PC-3 (cell line): ENCODE measurements at regions not wholly inside any gene's neighbourhood (a gene's known extent, or its start where the extent isn't known, plus 50 kb on each side); places are given as distances from the start of the nearest gene placed in this dataset.

Experiments
- ATAC-seq: fragments of 200-7000 bp; cut with Tn5 transposase; 2 replicates; pipeline ENCODE4 v1.9.1; 2020; ENCODE audit warnings: mild to moderate bottlenecking, moderate library complexity
- BruUV-seq: library from RNA; stranded (reverse); fragments of 400-500 nt; replicated peaks from 2 replicates; lab custom pipeline; 2021; lab: Mats Ljungman, UMichigan
- CTCF ChIA-PET: fragments of 300-600 bp; sonication (Branson Sonifier 250); formaldehyde crosslinking; loops from one replicate; lab custom pipeline; 2022; ENCODE audit warnings: antibody characterized with exemption; lab: Charles Lee
- POLR2A ChIA-PET: fragments of 300-600 bp; sonication (Branson Sonifier 250); formaldehyde crosslinking; loops from one replicate; lab custom pipeline; 2022; ENCODE audit warnings: antibody characterized with exemption; ENCODE audit not compliant: unreplicated experiment; lab: Charles Lee
- DNase-seq: peaks from one replicate; pipeline ENCODE4 v3.0.0-alpha.2; 2015
- H2AFZ ChIP-seq: fragments of 300-600 bp; sonication (generic); 2 replicates; pipeline ENCODE4 v1.6.0; 2016; ENCODE audit warnings: antibody characterized with exemption, low read length
- H3F3A ChIP-seq: fragments of 300-600 bp; sonication (generic); one replicate; pipeline ENCODE4 v1.6.0; 2017; ENCODE audit warnings: antibody characterized with exemption, low read length, control low read depth, mild to moderate bottlenecking; ENCODE audit not compliant: unreplicated experiment
- H3K27ac ChIP-seq: fragments of 300-600 bp; sonication (generic); 2 replicates; pipeline ENCODE4 v1.5.1; 2016; ENCODE audit warnings: mild to moderate bottlenecking, low read length
- H3K27me3 ChIP-seq: fragments of 300-600 bp; sonication (generic); 2 replicates; pipeline ENCODE4 v1.6.1; 2016; ENCODE audit warnings: low read length, mixed read lengths
- H3K36me3 ChIP-seq: fragments of 300-600 bp; sonication (generic); 2 replicates; pipeline ENCODE4 v1.6.1; 2016; ENCODE audit warnings: low read depth, mixed run types, low read length, mixed read lengths
- H3K4me1 ChIP-seq: fragments of 300-600 bp; sonication (generic); 2 replicates; pipeline ENCODE4 v1.5.1; 2016; ENCODE audit warnings: low read length; ENCODE audit not compliant: insufficient read depth
- H3K4me2 ChIP-seq: fragments of 300-600 bp; sonication (generic); 2 replicates; pipeline ENCODE4 v1.6.0; 2016; ENCODE audit warnings: low read length
- H3K4me3 ChIP-seq: fragments of 300-600 bp; sonication (generic); 2 replicates; pipeline ENCODE4 v1.5.1; 2016; ENCODE audit warnings: mild to moderate bottlenecking, low read length, mixed read lengths
- H3K79me2 ChIP-seq: fragments of 300-600 bp; sonication (generic); 2 replicates; pipeline ENCODE4 v1.6.1; 2017; ENCODE audit warnings: low read length, mixed read lengths
- H3K9ac ChIP-seq: fragments of 300-600 bp; sonication (generic); 2 replicates; pipeline ENCODE4 v1.6.0; 2016; ENCODE audit warnings: mild to moderate bottlenecking, low read length
- H3K9me2 ChIP-seq: fragments of 300-600 bp; sonication (generic); replicated peaks from 2 replicates; pipeline ENCODE4 v1.6.1; 2016; ENCODE audit warnings: mixed run types, low read length, mixed read lengths
- H3K9me3 ChIP-seq: fragments of 300-600 bp; sonication (generic); 2 replicates; pipeline ENCODE4 v1.6.1; 2016; ENCODE audit warnings: low read length, mixed read lengths
- H4K20me1 ChIP-seq: fragments of 300-600 bp; sonication (generic); 2 replicates; pipeline ENCODE4 v1.6.1; 2016; ENCODE audit warnings: low read length, mixed read lengths
- CTCF ChIP-seq: fragments of 300-600 bp; sonication (generic); conservative IDR thresholded peaks from 2 replicates; pipeline ENCODE4 v1.5.1; 2017; ENCODE audit warnings: antibody characterized with exemption, low read depth, mild to moderate bottlenecking, low read length
- EZH2 ChIP-seq: fragments of 300-600 bp; sonication (generic); IDR thresholded peaks from one replicate; pipeline ENCODE4 v1.6.1; 2017; ENCODE audit warnings: antibody characterized with exemption, mild to moderate bottlenecking, low read length; ENCODE audit not compliant: unreplicated experiment
- EZH2phosphoT487 ChIP-seq: fragments of 300-600 bp; sonication (generic); IDR thresholded peaks from 2 replicates; pipeline ENCODE4 v1.6.1; 2018; ENCODE audit warnings: mild to moderate bottlenecking, antibody characterized with exemption, low read length, borderline replicate concordance
- intact Hi-C: fragments of 100-400 bp; cut with micrococcal nuclease; formaldehyde crosslinking; loops from 2 replicates; pipeline ENCODE4 v1.9.0; 2023

- POLR2A ChIA-PET, result no interaction called here
- Histone ChIP-seq H3K9ac (no peak overlapping the region), H2AFZ (no peak overlapping the region), H3K27ac (no peak overlapping the region), H3F3A (no peaks in the 10 kb centered on the region), H3K27me3 (no peaks in the 10 kb centered on the region), H3K9me3 (0 out of 2 replicates have a peak, but pooled peaks cover 8% of the 10 kb centered on the region), H3K9me2 (no peaks in the 10 kb centered on the region), H3K79me2 (no peaks in the 10 kb centered on the region), H3K36me3 (no peaks in the 10 kb centered on the region), H3K4me3 (no peak overlapping the region), H4K20me1 (no peaks in the 10 kb centered on the region), H3K4me1 (peaks cover 15% of the 10 kb centered on the region), H3K4me2 (peak overlapping the region; percentile 30; the same call in 1 of the 2 replicates)
- no peak for DNase-seq
- intact Hi-C loops, result no loop called here
- TF ChIP-seq EZH2phosphoT487 (no peak), CTCF (no peak), EZH2 (no peak)
- no peak for ATAC-seq
- BruUV-seq, result no TSS peak
- CTCF ChIA-PET, result no interaction called here
Observed at GRCh38 chr1:29973406-29973805, 737.1 kb downstream of the PTPRU start.

DNA sequence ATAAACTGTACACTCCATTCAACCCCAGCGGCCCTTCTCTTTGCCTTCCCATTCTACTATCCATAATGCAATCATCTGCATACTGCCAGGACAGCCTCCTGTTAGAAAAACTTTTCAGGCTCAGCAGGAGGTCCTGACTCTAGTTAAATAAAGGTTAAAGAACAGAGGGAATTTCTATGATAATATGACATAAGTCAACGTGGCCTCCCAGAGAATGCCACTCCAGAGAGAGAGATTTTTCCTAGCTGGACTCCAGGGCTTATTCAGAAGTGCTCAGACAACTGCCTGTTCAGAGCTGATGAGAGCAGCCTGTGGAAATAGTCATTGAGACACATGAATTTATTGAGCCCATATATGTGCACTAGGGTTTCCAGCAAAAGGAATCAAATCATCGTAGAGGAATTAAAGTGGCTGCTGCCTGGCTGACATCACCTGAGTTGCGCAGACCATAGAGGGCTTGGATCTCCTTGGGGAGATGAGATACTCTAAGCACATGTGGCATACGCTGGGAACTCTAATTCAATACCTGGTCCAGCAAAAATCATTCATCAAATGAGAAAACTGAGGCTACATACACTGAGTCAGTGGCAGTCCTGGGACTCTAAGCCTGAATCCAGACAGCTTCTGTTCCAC, 736.2 kb downstream of the PTPRU start:
- no TSS peak for BruUV-seq
- H3K4me3 ChIP-seq, result no peak overlapping the region
- H3K36me3 ChIP-seq, result no peaks in the 10 kb centered on the region
- DNase-seq (no peak), ATAC-seq (no peak)
- no peaks in the 10 kb centered on the region for H3F3A ChIP-seq
- no peaks in the 10 kb centered on the region for H3K27me3 ChIP-seq
- TF ChIP-seq EZH2, result no peak
- TF ChIP-seq CTCF, result no peak
- TF ChIP-seq EZH2phosphoT487, result no peak
- H3K4me2 ChIP-seq, result no peak overlapping the region
- CTCF ChIA-PET, result no interaction called here
- H3K9me2 ChIP-seq, result no peaks in the 10 kb centered on the region
- no peak overlapping the region for H2AFZ ChIP-seq
- H4K20me1 ChIP-seq, result no peaks in the 10 kb centered on the region
- POLR2A ChIA-PET, result no interaction called here
- H3K79me2 ChIP-seq, result no peaks in the 10 kb centered on the region
- no peak overlapping the region for H3K27ac ChIP-seq
- peaks cover 15% of the 10 kb centered on the region for H3K4me1 ChIP-seq
- intact Hi-C loops, result no loop called here
- H3K9ac ChIP-seq, result no peak overlapping the region
- H3K9me3 ChIP-seq, result 0 out of 2 replicates have a peak, but pooled peaks cover 3% of the 10 kb centered on the region

GRCh38 chr1:29971703-29972102, 735.4 kb downstream of the PTPRU start:
- Histone ChIP-seq H3K9me3 (no peaks in the 10 kb centered on the region), H3K36me3 (no peaks in the 10 kb centered on the region), H3K4me1 (peaks cover 15% of the 10 kb centered on the region), H3K4me3 (no peak overlapping the region), H3K79me2 (no peaks in the 10 kb centered on the region), H3K27ac (no peak overlapping the region), H2AFZ (no peak overlapping the region), H3K9me2 (no peaks in the 10 kb centered on the region), H3K4me2 (no peak overlapping the region), H3F3A (no peaks in the 10 kb centered on the region), H3K9ac (no peak overlapping the region), H3K27me3 (no peaks in the 10 kb centered on the region), H4K20me1 (no peaks in the 10 kb centered on the region)
- TF ChIP-seq CTCF (no peak), EZH2 (no peak), EZH2phosphoT487 (no peak)
- DNase-seq (no peak), ATAC-seq (no peak)
- intact Hi-C loops, result no loop called here
- CTCF ChIA-PET, result no interaction called here
- BruUV-seq, result no TSS peak
- POLR2A ChIA-PET, result no interaction called here
